ENCODE measurements at regions not wholly inside any gene's neighbourhood (a gene's known extent, or its start where the extent isn't known, plus 50 kb on each side); places are given as distances from the start of the nearest gene placed in this dataset.

DNA sequence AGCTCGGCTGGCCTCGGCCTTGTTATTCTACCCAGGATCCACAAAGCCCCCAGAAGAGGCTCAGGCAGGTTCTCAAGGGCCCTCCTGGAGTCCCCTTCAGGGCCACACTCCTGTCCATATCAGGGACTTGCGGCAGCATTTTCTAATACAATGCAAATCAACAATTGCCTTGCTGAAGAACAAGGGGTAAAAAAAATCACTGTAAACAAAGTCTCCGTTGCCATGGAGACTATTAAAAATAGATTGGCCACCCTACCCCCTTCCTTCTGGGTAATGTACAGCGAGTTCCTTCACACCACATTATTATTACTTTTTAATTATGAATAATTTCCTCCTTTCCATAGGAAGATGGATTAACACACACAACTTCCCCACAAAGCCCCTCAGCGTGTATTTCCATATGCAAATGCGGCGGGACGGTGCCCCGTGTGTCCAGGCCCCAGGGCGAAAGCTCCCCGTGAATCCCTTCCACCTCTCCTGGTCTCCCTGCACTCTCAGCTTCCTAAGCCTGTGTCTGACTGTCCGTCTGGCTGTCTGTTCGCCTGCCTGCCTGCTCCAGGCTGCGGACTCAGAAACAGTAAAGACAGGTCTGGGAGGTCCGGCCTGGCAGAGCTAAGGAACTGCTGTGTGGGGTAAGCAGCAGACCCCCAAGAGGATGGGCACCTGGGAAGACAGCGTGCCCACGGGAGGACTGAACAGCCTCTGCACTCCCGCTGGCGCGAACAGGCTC, 196.6 kb downstream of the RBFOX3 start:
- H3K27ac Mint-ChIP-seq: no peak overlapping the region
- DNase-seq (no peak), ATAC-seq (no peak)
- H3K4me3 Mint-ChIP-seq: no peak overlapping the region
- H3K36me3 Mint-ChIP-seq (ENCODE audit: low read depth): no peaks in the 10 kb centered on the region
- peaks cover 15% of the 10 kb centered on the region for H3K27me3 Mint-ChIP-seq
- H3K4me1 Mint-ChIP-seq: no peaks in the 10 kb centered on the region
- H3K9me3 Mint-ChIP-seq: no peaks in the 10 kb centered on the region

GRCh38 chr17:79413611-79414010, 197.2 kb downstream of the RBFOX3 start:
- ATAC-seq (no peak), DNase-seq (no peak)
- H3K4me3 Mint-ChIP-seq: no peak overlapping the region
- peaks cover 19% of the 10 kb centered on the region for H3K27me3 Mint-ChIP-seq
- no peaks in the 10 kb centered on the region for H3K4me1 Mint-ChIP-seq
- no peaks in the 10 kb centered on the region for H3K36me3 Mint-ChIP-seq (ENCODE audit: low read depth)
- H3K27ac Mint-ChIP-seq: no peak overlapping the region
- H3K9me3 Mint-ChIP-seq: no peaks in the 10 kb centered on the region

GRCh38 chr17:79412886-79413390, 197.9 kb downstream of the RBFOX3 start:
- no peak overlapping the region for H3K4me3 Mint-ChIP-seq
- peaks cover 17% of the 10 kb centered on the region for H3K27me3 Mint-ChIP-seq
- H3K36me3 Mint-ChIP-seq (ENCODE audit: low read depth): no peaks in the 10 kb centered on the region
- no peak overlapping the region for H3K27ac Mint-ChIP-seq
- H3K4me1 Mint-ChIP-seq: no peaks in the 10 kb centered on the region
- no peaks in the 10 kb centered on the region for H3K9me3 Mint-ChIP-seq
- ATAC-seq: no peak
- DNase-seq: no peak

DNA sequence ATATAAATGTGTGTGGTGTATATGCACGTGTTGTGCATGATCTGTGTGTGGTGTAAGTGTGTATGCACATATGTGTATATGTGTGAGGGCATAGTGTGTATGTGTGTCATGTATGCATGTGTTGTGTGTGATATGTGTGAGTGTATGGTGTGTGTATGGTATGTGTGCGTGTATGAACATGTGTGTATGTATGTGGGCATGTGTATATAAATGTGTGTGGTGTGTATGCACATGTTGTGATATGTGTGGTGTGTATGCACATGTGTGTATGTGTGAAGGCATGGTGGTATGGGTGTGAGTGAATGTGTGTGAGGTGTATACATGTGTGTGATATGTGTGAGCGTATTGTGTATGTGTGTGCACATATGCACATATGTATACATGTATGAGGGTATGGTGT, 198.7 kb downstream of the RBFOX3 start:
- Mint-ChIP-seq H3K4me3 (no peak overlapping the region), H3K27me3 (peaks cover 17% of the 10 kb centered on the region), H3K27ac (no peak overlapping the region), H3K4me1 (no peaks in the 10 kb centered on the region), H3K9me3 (no peaks in the 10 kb centered on the region), H3K36me3 (ENCODE audit: low read depth) (no peaks in the 10 kb centered on the region)
- DNase-seq (no peak), ATAC-seq (no peak)

GRCh38 chr17:79411419-79411818, 199.4 kb downstream of the RBFOX3 start:
- Mint-ChIP-seq H3K27ac (no peak overlapping the region), H3K9me3 (no peaks in the 10 kb centered on the region), H3K27me3 (peaks cover 24% of the 10 kb centered on the region), H3K4me1 (no peaks in the 10 kb centered on the region), H3K4me3 (no peak overlapping the region), H3K36me3 (ENCODE audit: low read depth) (no peaks in the 10 kb centered on the region)
- no peak for DNase-seq
- ATAC-seq: no peak

DNA sequence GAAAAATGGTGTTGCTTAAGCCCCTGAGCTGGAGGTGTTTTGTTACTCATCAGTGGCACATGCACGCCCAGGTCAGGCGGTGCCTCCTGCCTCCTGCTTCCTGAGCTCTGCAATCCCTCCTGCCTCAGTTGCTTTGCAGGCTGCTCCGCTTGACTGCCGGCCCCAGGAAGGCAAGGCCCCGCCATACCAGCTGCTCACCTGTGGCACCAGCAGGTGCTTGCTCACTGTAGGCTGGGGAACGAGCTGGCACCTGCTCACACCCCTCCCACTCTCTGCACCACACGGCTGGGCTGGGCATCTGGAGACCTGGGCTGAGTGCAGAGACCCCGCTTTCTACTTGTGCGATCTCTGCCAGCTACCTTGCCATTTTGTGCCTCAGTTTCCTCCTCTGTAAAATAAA, 200.2 kb downstream of the RBFOX3 start:
- no peak overlapping the region for H3K27ac Mint-ChIP-seq
- H3K9me3 Mint-ChIP-seq: no peaks in the 10 kb centered on the region
- ATAC-seq: no peak
- no peak for DNase-seq
- H3K36me3 Mint-ChIP-seq (ENCODE audit: low read depth): no peaks in the 10 kb centered on the region
- no peaks in the 10 kb centered on the region for H3K4me1 Mint-ChIP-seq
- H3K4me3 Mint-ChIP-seq: no peak overlapping the region
- peaks cover 31% of the 10 kb centered on the region for H3K27me3 Mint-ChIP-seq

DNA sequence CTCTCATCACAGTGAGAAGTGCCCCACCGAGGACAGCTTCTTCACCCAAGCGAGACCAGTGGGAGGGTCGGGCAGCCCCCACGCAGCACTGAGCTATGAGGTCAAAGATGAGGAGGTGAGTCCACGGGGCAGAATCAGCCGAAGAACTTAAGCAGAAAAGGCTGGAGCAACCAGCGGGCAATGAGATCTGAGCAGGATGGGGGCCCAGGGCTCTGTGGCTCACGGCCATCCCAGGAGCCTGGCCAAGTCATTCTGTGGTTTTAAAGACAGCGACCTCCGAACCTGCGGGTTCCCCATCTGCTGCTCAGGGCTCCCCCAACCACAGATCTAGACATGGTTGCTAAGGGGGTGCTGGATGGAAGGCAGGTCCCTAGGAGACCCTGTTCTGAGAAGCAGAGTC, 202.6 kb downstream of the RBFOX3 start:
- ATAC-seq (no peak), DNase-seq (no peak)
- Mint-ChIP-seq H3K4me3 (no peak overlapping the region), H3K9me3 (no peaks in the 10 kb centered on the region), H3K27ac (no peak overlapping the region), H3K4me1 (no peaks in the 10 kb centered on the region), H3K36me3 (ENCODE audit: low read depth) (no peaks in the 10 kb centered on the region), H3K27me3 (peaks cover 40% of the 10 kb centered on the region)

- no peaks in the 10 kb centered on the region for H3K9me3 Mint-ChIP-seq
- no peaks in the 10 kb centered on the region for H3K4me1 Mint-ChIP-seq
- H3K27ac Mint-ChIP-seq: no peak overlapping the region
- DNase-seq (no peak), ATAC-seq (no peak)
- no peak overlapping the region for H3K4me3 Mint-ChIP-seq
- no peaks in the 10 kb centered on the region for H3K36me3 Mint-ChIP-seq (ENCODE audit: low read depth)
- H3K27me3 Mint-ChIP-seq: peaks cover 42% of the 10 kb centered on the region
Measured at GRCh38 chr17:79407385-79407784, 203.5 kb downstream of the RBFOX3 start.

GRCh38 chr17:79406316-79406715, 204.5 kb downstream of the RBFOX3 start:
- peaks cover 2% of the 10 kb centered on the region for H3K4me1 Mint-ChIP-seq
- no peaks in the 10 kb centered on the region for H3K9me3 Mint-ChIP-seq
- ATAC-seq: no peak
- H3K36me3 Mint-ChIP-seq (ENCODE audit: low read depth): no peaks in the 10 kb centered on the region
- H3K27ac Mint-ChIP-seq: no peak overlapping the region
- peaks cover 46% of the 10 kb centered on the region for H3K27me3 Mint-ChIP-seq
- no peak overlapping the region for H3K4me3 Mint-ChIP-seq
- DNase-seq: no peak

- Mint-ChIP-seq H3K9me3 (no peaks in the 10 kb centered on the region), H3K4me3 (no peak overlapping the region), H3K4me1 (peaks cover 7% of the 10 kb centered on the region), H3K27me3 (peaks cover 51% of the 10 kb centered on the region), H3K27ac (no peak overlapping the region), H3K36me3 (ENCODE audit: low read depth) (no peaks in the 10 kb centered on the region)
- no peak for DNase-seq
- ATAC-seq: no peak
Measured at GRCh38 chr17:79405823-79406222, 205.0 kb downstream of the RBFOX3 start.

DNA sequence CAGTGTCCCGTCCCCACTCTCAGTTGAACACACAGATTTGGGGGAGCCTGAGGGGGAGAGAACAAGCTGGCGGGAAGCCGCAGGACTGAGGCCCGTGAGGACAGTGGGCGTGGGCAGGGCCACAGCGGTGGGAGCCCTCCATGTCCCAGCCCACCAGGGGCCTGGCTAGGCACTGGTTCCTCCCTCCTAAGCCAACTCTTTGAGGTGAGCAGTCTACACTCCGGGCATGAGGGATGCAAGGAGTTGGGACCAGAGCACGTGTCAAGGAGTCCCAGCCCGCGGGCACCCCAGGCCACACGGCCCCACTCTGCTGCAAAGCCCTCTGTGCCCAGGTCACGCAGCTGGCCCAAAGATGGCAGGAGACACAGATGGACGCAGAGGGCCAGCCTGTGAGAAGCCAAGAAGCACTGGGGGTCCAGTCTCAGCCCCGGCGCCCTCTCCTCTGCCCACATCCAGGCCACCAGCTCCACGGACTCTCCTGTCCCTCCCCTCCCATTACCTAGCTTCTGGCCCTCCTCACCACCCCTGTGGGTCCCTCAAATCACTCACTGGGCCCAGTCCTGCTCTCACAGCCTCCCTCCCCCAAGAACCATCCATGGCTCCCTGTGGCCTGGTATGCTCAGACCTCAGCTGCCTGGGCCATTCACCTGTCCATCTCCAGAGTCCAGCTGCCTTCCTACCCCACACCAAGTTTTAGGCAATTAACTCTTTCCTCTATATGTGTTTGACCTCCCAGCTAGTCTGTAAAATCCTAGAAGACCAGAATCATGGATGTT, 206.5 kb downstream of the RBFOX3 start:
- H3K4me3 Mint-ChIP-seq: no peak overlapping the region
- no peaks in the 10 kb centered on the region for H3K36me3 Mint-ChIP-seq (ENCODE audit: low read depth)
- no peak for ATAC-seq
- peaks cover 60% of the 10 kb centered on the region for H3K27me3 Mint-ChIP-seq
- no peak overlapping the region for H3K27ac Mint-ChIP-seq
- DNase-seq: no peak
- H3K9me3 Mint-ChIP-seq: no peaks in the 10 kb centered on the region
- H3K4me1 Mint-ChIP-seq: peaks cover 12% of the 10 kb centered on the region

- Mint-ChIP-seq H3K27me3 (peaks cover 54% of the 10 kb centered on the region), H3K4me3 (no peak overlapping the region), H3K27ac (no peak overlapping the region)
Measured at GRCh38 chr17:79401704-79402674, 208.9 kb downstream of the RBFOX3 start.

DNA sequence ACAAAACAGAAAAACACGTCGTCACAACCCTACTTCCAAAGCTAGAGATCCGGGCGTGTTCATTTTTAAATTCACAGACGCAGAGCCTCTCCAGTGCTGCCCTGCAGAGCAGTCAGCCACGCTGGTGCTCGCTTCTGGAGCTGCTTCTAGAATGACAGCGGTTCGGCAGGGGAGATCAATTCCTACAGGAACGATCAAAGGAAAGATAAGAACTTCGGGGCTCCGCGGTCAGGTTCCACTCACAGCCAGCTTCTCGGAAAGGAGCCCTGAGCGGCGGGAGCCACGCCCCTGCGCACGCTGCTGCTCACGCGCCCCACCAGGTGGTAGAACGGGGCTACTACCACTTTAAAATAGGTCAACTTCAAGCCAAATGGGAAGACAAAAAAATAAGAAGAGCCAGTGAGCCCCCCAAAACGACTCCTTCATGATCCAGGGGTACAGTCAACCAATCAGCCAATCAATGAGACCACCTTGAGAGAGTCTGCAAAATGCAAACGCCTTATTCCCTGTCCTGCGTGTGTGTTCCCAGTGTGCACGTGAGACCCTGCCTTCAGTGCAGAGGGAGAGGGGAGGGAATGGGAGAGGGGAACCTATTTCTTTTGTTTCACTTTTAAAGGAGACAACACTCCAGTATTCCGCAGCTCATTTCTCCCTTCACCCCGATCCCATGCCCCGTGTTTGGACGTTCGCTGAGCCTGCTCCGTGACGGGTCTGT, 209.7 kb downstream of the RBFOX3 start:
- Mint-ChIP-seq H3K27me3 (peaks cover 45% of the 10 kb centered on the region), H3K9me3 (no peaks in the 10 kb centered on the region), H3K4me1 (peaks cover 12% of the 10 kb centered on the region), H3K4me3 (peak overlapping the region; percentile 44), H3K36me3 (ENCODE audit: low read depth) (no peaks in the 10 kb centered on the region), H3K27ac (no peak overlapping the region)
- ATAC-seq (peak; percentile 63), DNase-seq (peak; percentile 78)

More at GRCh38 chr17:79401704-79402674, 208.9 kb downstream of the RBFOX3 start:
- Mint-ChIP-seq H3K36me3 (ENCODE audit: low read depth) (no peaks in the 10 kb centered on the region), H3K4me1 (peaks cover 12% of the 10 kb centered on the region), H3K9me3 (no peaks in the 10 kb centered on the region)
- DNase-seq: no peak
- ATAC-seq: no peak

All from activated naive CD8-positive, alpha-beta T cell treated with anti-CD3 and anti-CD28 coated beads, Interleukin-2, amount 50 U/mL, for 24 hours (primary cell).